Neural progenitor cell (in vitro differentiated cells): ENCODE measurements at regions not wholly inside any gene's neighbourhood (a gene's known extent, or its start where the extent isn't known, plus 50 kb on each side); places are given as distances from the start of the nearest gene placed in this dataset.
A peak's percentile ranks its signal among the peaks of the same experiment; 100 is the strongest.

Experiments
- DNase-seq: peaks from one replicate; pipeline ENCODE4 v3.0.0-alpha.2; 2016; ENCODE audit warnings: low spot score
- H2AFZ ChIP-seq: fragments of 200-600 bp; sonication (generic); replicated peaks from 2 replicates; pipeline ENCODE4 v1.6.1; 2016; ENCODE audit warnings: antibody characterized with exemption
- H3F3A ChIP-seq: fragments of 200-600 bp; sonication (generic); 2 replicates; pipeline ENCODE4 v1.6.1; 2016; ENCODE audit warnings: antibody characterized with exemption, low read depth
- H3K27ac ChIP-seq: fragments of 200-600 bp; sonication (generic); 2 replicates; pipeline ENCODE4 v1.5.1; 2016; ENCODE audit warnings: mild to moderate bottlenecking
- H3K27me3 ChIP-seq: fragments of 200-600 bp; sonication (generic); 2 replicates; pipeline ENCODE4 v1.6.1; 2016; ENCODE audit warnings: mild to moderate bottlenecking, moderate library complexity
- H3K36me3 ChIP-seq: fragments of 200-600 bp; sonication (generic); 2 replicates; pipeline ENCODE4 v1.5.1; 2016
- H3K4me1 ChIP-seq: fragments of 200-600 bp; sonication (generic); 2 replicates; pipeline ENCODE4 v1.6.1; 2016; ENCODE audit warnings: mixed run types
- H3K4me2 ChIP-seq: fragments of 200-600 bp; sonication (generic); 2 replicates; pipeline ENCODE4 v1.6.1; 2016
- H3K4me3 ChIP-seq: fragments of 200-600 bp; sonication (generic); 2 replicates; pipeline ENCODE4 v1.5.1; 2016
- H3K79me2 ChIP-seq: fragments of 200-600 bp; sonication (generic); 2 replicates; pipeline ENCODE4 v1.6.1; 2016; ENCODE audit warnings: low read depth
- H3K9ac ChIP-seq: fragments of 200-600 bp; sonication (generic); 2 replicates; pipeline ENCODE4 v1.6.1; 2016
- H3K9me3 ChIP-seq: fragments of 200-600 bp; sonication (generic); 2 replicates; pipeline ENCODE4 v1.5.1; 2016; ENCODE audit warnings: low read depth
- H4K20me1 ChIP-seq: fragments of 200-600 bp; sonication (generic); 2 replicates; pipeline ENCODE4 v1.6.1; 2016; ENCODE audit warnings: low read depth
- H3K27ac Mint-ChIP-seq: 3 replicates; pipeline ENCODE4 v1.8.0; 2021; ENCODE audit warnings: mixed read lengths
- H3K27me3 Mint-ChIP-seq: 2 replicates; pipeline ENCODE4 v1.8.0; 2022; ENCODE audit warnings: low read depth, mild to moderate bottlenecking, inconsistent platforms, moderate library complexity, mixed read lengths; ENCODE audit not compliant: insufficient read depth
- H3K36me3 Mint-ChIP-seq: 3 replicates; pipeline ENCODE4 v1.8.0; 2021; ENCODE audit warnings: mixed read lengths
- H3K4me1 Mint-ChIP-seq: 3 replicates; pipeline ENCODE4 v1.8.0; 2021; ENCODE audit warnings: mixed read lengths
- H3K4me3 Mint-ChIP-seq: 3 replicates; pipeline ENCODE4 v1.8.0; 2021; ENCODE audit warnings: mild to moderate bottlenecking, moderate library complexity, mixed read lengths
- H3K9me3 Mint-ChIP-seq: 3 replicates; pipeline ENCODE4 v1.8.0; 2020; ENCODE audit warnings: mixed read lengths
- CTCF ChIP-seq: fragments of 200-600 bp; sonication (generic); IDR thresholded peaks from 2 replicates; pipeline ENCODE4 v1.5.1; 2017; ENCODE audit warnings: antibody characterized with exemption, mild to moderate bottlenecking
- EZH2 ChIP-seq: fragments of 200-600 bp; sonication (generic); IDR thresholded peaks from 2 replicates; pipeline ENCODE4 v1.6.1; 2017; ENCODE audit warnings: antibody characterized with exemption, mild to moderate bottlenecking, moderate library complexity
- EZH2phosphoT487 ChIP-seq: fragments of 200-600 bp; sonication (generic); IDR thresholded peaks from 2 replicates; pipeline ENCODE4 v1.6.1; 2017; ENCODE audit warnings: antibody characterized with exemption

GRCh38 chr10:107390563-107390962 is 226.1 kb upstream of the SORCS1 start:
- Histone ChIP-seq H3K4me1 (peaks cover 9% of the 10 kb centered on the region), H2AFZ (no peak overlapping the region), H3K9ac (no peak overlapping the region), H3K27me3 (no peaks in the 10 kb centered on the region), H3K9me3 (no peaks in the 10 kb centered on the region), H3K4me3 (no peak overlapping the region), H3K79me2 (no peaks in the 10 kb centered on the region), H4K20me1 (no peaks in the 10 kb centered on the region), H3K4me2 (no peak overlapping the region), H3K36me3 (no peaks in the 10 kb centered on the region), H3F3A (no peaks in the 10 kb centered on the region), H3K27ac (no peak overlapping the region)
- H3K36me3 Mint-ChIP-seq, result no peaks in the 10 kb centered on the region
- H3K27me3 Mint-ChIP-seq, result no peaks in the 10 kb centered on the region
- H3K4me3 Mint-ChIP-seq, result no peak overlapping the region
- H3K4me1 Mint-ChIP-seq, result no peaks in the 10 kb centered on the region
- no peaks in the 10 kb centered on the region for H3K9me3 Mint-ChIP-seq
- H3K27ac Mint-ChIP-seq, result no peak overlapping the region
- TF ChIP-seq EZH2phosphoT487 (no peak), EZH2 (no peak), CTCF (no peak)
- DNase-seq, result no peak

GRCh38 chr10:107383357-107383756 is 218.9 kb upstream of the SORCS1 start:
- H3K4me3 ChIP-seq, result no peak overlapping the region
- no peak overlapping the region for H3K27ac ChIP-seq
- H3K79me2 ChIP-seq, result no peaks in the 10 kb centered on the region
- H3K9me3 ChIP-seq, result no peaks in the 10 kb centered on the region
- H3K9ac ChIP-seq, result no peak overlapping the region
- no peaks in the 10 kb centered on the region for H4K20me1 ChIP-seq
- Mint-ChIP-seq H3K4me3 (no peak overlapping the region), H3K27me3 (peaks cover 3% of the 10 kb centered on the region), H3K36me3 (no peaks in the 10 kb centered on the region), H3K9me3 (no peaks in the 10 kb centered on the region), H3K27ac (no peak overlapping the region), H3K4me1 (peaks cover 16% of the 10 kb centered on the region)
- H3K4me1 ChIP-seq, result peaks cover 8% of the 10 kb centered on the region
- no peak for TF ChIP-seq CTCF
- no peak for TF ChIP-seq EZH2phosphoT487
- TF ChIP-seq EZH2, result no peak
- H3F3A ChIP-seq, result no peaks in the 10 kb centered on the region
- DNase-seq, result no peak
- H3K4me2 ChIP-seq, result no peak overlapping the region
- no peaks in the 10 kb centered on the region for H3K36me3 ChIP-seq
- no peak overlapping the region for H2AFZ ChIP-seq
- H3K27me3 ChIP-seq, result no peaks in the 10 kb centered on the region

- H3K4me1 Mint-ChIP-seq, result peaks cover 16% of the 10 kb centered on the region
- H3K36me3 ChIP-seq, result no peaks in the 10 kb centered on the region
- H3K27ac Mint-ChIP-seq, result no peak overlapping the region
- H3K4me3 Mint-ChIP-seq, result peak overlapping the region; percentile 36
- H3K36me3 Mint-ChIP-seq, result no peaks in the 10 kb centered on the region
- H3K4me3 ChIP-seq, result no peak overlapping the region
- peaks cover 8% of the 10 kb centered on the region for H3K4me1 ChIP-seq
- H3K4me2 ChIP-seq, result no peak overlapping the region
- no peak overlapping the region for H3K27ac ChIP-seq
- no peak for TF ChIP-seq CTCF
- no peak for TF ChIP-seq EZH2phosphoT487
- no peak for TF ChIP-seq EZH2
- H3K79me2 ChIP-seq, result no peaks in the 10 kb centered on the region
- H3K27me3 ChIP-seq, result no peaks in the 10 kb centered on the region
- DNase-seq, result peak; percentile 11
- no peaks in the 10 kb centered on the region for H4K20me1 ChIP-seq
- no peaks in the 10 kb centered on the region for H3K9me3 Mint-ChIP-seq
- no peaks in the 10 kb centered on the region for H3K9me3 ChIP-seq
- no peak overlapping the region for H3K9ac ChIP-seq
- no peaks in the 10 kb centered on the region for H3F3A ChIP-seq
- peaks cover 3% of the 10 kb centered on the region for H3K27me3 Mint-ChIP-seq
- no peak overlapping the region for H2AFZ ChIP-seq
Measured at GRCh38 chr10:107379601-107380000, 215.1 kb upstream of the SORCS1 start.
